ENCODE measurements at regions not wholly inside any gene's neighbourhood (a gene's known extent, or its start where the extent isn't known, plus 50 kb on each side); places are given as distances from the start of the nearest gene placed in this dataset.

DNA sequence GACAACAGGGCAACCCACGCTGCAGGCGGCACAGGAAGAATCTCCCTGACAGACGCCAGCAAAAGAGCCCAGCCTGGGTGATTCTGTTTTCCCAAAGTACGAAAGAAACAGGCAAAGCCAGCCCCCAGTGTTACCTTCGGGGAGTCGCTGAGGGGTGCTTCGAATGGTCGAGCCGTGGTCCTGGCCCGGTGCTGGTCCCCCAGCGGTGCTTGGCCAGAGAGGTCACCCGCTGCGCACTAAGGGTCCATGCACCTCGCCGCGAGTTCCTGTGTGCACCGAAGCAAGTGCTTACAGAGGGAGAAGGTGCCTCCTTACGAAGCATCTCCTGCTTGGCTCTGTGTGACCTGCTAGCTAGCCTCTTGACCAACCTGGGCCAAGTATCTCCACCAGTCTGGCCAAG, 77.1 kb downstream of the HMX1 start:
- TF ChIP-seq CTCF (IDR thresholded peaks at IDR 0.05) (no peak), POLR2A (IDR thresholded peaks at IDR 0.05) (no peak)
